ENCODE measurements at regions not wholly inside any gene's neighbourhood (a gene's known extent, or its start where the extent isn't known, plus 50 kb on each side); places are given as distances from the start of the nearest gene placed in this dataset.
A peak's percentile ranks its signal among the peaks of the same experiment; 100 is the strongest.

GRCh38 chr1:201602413-201603265 lies 63.7 kb downstream of the NAV1 start:
- no peak overlapping the region for H3K4me3 ChIP-seq (replicated peaks; ENCODE audit: low read depth, low read length)
- TF ChIP-seq CTCF (IDR thresholded peaks at IDR 0.05; ENCODE audit: low read length, missing control alignments): no peak
- peak; percentile 79 for DNase-seq (ENCODE audit: low read depth)

- DNase-seq (ENCODE audit: low read depth): peak; percentile 27
- TF ChIP-seq CTCF (IDR thresholded peaks at IDR 0.05; ENCODE audit: low read length, missing control alignments): no peak
- H3K4me3 ChIP-seq (replicated peaks; ENCODE audit: low read depth, low read length): no peak overlapping the region
Measured at GRCh38 chr1:201603613-201604232, 64.8 kb downstream of the NAV1 start.

- no peak overlapping the region for H3K4me3 ChIP-seq (replicated peaks; ENCODE audit: low read depth, low read length)
- no peak for TF ChIP-seq CTCF (IDR thresholded peaks at IDR 0.05; ENCODE audit: low read length, missing control alignments)
- DNase-seq (ENCODE audit: low read depth): no peak
Measured at GRCh38 chr1:201605385-201606010, 66.6 kb downstream of the NAV1 start.

- H3K4me3 ChIP-seq (replicated peaks; ENCODE audit: low read depth, low read length): no peak overlapping the region
- TF ChIP-seq CTCF (IDR thresholded peaks at IDR 0.05; ENCODE audit: low read length, missing control alignments): no peak
- no peak for DNase-seq (ENCODE audit: low read depth)
Measured at GRCh38 chr1:201606096-201606495, 67.2 kb downstream of the NAV1 start.

- H3K4me3 ChIP-seq (replicated peaks; ENCODE audit: low read depth, low read length): no peak overlapping the region
- no peak for TF ChIP-seq CTCF (IDR thresholded peaks at IDR 0.05; ENCODE audit: low read length, missing control alignments)
- no peak for DNase-seq (ENCODE audit: low read depth)
Measured at GRCh38 chr1:201606623-201607022, 67.7 kb downstream of the NAV1 start.

- no peak for TF ChIP-seq CTCF (IDR thresholded peaks at IDR 0.05; ENCODE audit: low read length, missing control alignments)
- no peak overlapping the region for H3K4me3 ChIP-seq (replicated peaks; ENCODE audit: low read depth, low read length)
Measured at GRCh38 chr1:201608635-201609395, 69.9 kb downstream of the NAV1 start.

More at GRCh38 chr1:201608635-201609395, 69.9 kb downstream of the NAV1 start:
- DNase-seq (ENCODE audit: low read depth): peak; percentile 23
